22Rv1 (cell line): ENCODE measurements at regions not wholly inside any gene's neighbourhood (a gene's known extent, or its start where the extent isn't known, plus 50 kb on each side); places are given as distances from the start of the nearest gene placed in this dataset.

Experiments
- CTCF ChIP-seq: fragments of 450-650 bp; IDR thresholded peaks from 2 replicates; pipeline ENCODE4 v1.5.1; 2017; ENCODE audit warnings: mild to moderate bottlenecking
- ZFX ChIP-seq: fragments of 450-650 bp; IDR thresholded peaks from 2 replicates; pipeline ENCODE4 v1.6.1; 2017; ENCODE audit warnings: antibody characterized with exemption, borderline replicate concordance

GRCh38 chr13:56986121-56986520, 154.6 kb upstream of the PRR20A start:
- TF ChIP-seq CTCF (no peak), ZFX (no peak)
